Rectal smooth muscle tissue (tissue), 1 donor: ENCODE measurements at regions not wholly inside any gene's neighbourhood (a gene's known extent, or its start where the extent isn't known, plus 50 kb on each side); places are given as distances from the start of the nearest gene placed in this dataset.
A peak's percentile ranks its signal among the peaks of the same experiment; 100 is the strongest.
"Not testable (repeated sequence)": the region's sequence is repeated elsewhere in the genome, so short reads cannot be mapped to it uniquely, and the experiment has no call there.

Experiments
- H3K27ac ChIP-seq: one replicate; pipeline ENCODE4 v1.7.0; 2013; ENCODE audit warnings: low read depth, low read length, inconsistent platforms
- H3K27me3 ChIP-seq: one replicate; pipeline ENCODE4 v1.7.0; 2013; ENCODE audit warnings: low read length; ENCODE audit not compliant: control insufficient read depth, insufficient read depth
- H3K36me3 ChIP-seq: one replicate; pipeline ENCODE4 v1.7.0; 2013; ENCODE audit warnings: low read length; ENCODE audit not compliant: control insufficient read depth, insufficient read depth
- H3K4me1 ChIP-seq: one replicate; pipeline ENCODE4 v1.7.0; 2013; ENCODE audit warnings: low read length; ENCODE audit not compliant: control insufficient read depth, insufficient read depth
- H3K4me3 ChIP-seq: one replicate; pipeline ENCODE4 v1.7.0; 2013; ENCODE audit warnings: low read length
- H3K9ac ChIP-seq: one replicate; pipeline ENCODE4 v1.7.0; 2013; ENCODE audit warnings: low read length

- H3K27ac ChIP-seq: no peak overlapping the region
Observed at GRCh38 chr12:38120438-38120837, 196.1 kb upstream of the ALG10B start.

GRCh38 chr12:38123028-38123427 is 193.5 kb upstream of the ALG10B start:
- H3K27ac ChIP-seq, H3K9ac ChIP-seq, H3K36me3 ChIP-seq, H3K4me3 ChIP-seq, H3K27me3 ChIP-seq, H3K4me1 ChIP-seq: not testable (repeated sequence)

More at GRCh38 chr12:38120438-38120837, 196.1 kb upstream of the ALG10B start:
- Histone ChIP-seq H3K4me3 (no peak overlapping the region), H3K36me3 (no peaks in the 10 kb centered on the region), H3K4me1 (no peaks in the 10 kb centered on the region), H3K9ac (no peak overlapping the region), H3K27me3 (no peaks in the 10 kb centered on the region)

GRCh38 chr12:38123566-38124246 is 192.9 kb upstream of the ALG10B start:
- H3K27me3 ChIP-seq: no peaks in the 10 kb centered on the region
- H3K36me3 ChIP-seq: no peaks in the 10 kb centered on the region
- H3K9ac ChIP-seq: no peak overlapping the region
- no peaks in the 10 kb centered on the region for H3K4me1 ChIP-seq
- H3K27ac ChIP-seq: no peak overlapping the region
- no peak overlapping the region for H3K4me3 ChIP-seq

- H3K27me3 ChIP-seq: no peaks in the 10 kb centered on the region
- no peak overlapping the region for H3K27ac ChIP-seq
- H3K9ac ChIP-seq: no peak overlapping the region
- H3K36me3 ChIP-seq: no peaks in the 10 kb centered on the region
- H3K4me3 ChIP-seq: no peak overlapping the region
- H3K4me1 ChIP-seq: no peaks in the 10 kb centered on the region
Observed at GRCh38 chr12:38124247-38125012, 192.1 kb upstream of the ALG10B start.

- Histone ChIP-seq H3K4me1 (no peaks in the 10 kb centered on the region), H3K9ac (no peak overlapping the region), H3K36me3 (no peaks in the 10 kb centered on the region), H3K4me3 (no peak overlapping the region), H3K27ac (no peak overlapping the region), H3K27me3 (no peaks in the 10 kb centered on the region)
Observed at GRCh38 chr12:38132139-38132538, 184.4 kb upstream of the ALG10B start.

GRCh38 chr12:38137287-38137686 is 179.3 kb upstream of the ALG10B start:
- no peak overlapping the region for H3K9ac ChIP-seq
- no peak overlapping the region for H3K4me3 ChIP-seq
- H3K36me3 ChIP-seq: no peaks in the 10 kb centered on the region
- no peaks in the 10 kb centered on the region for H3K4me1 ChIP-seq
- H3K27me3 ChIP-seq: peaks cover 2% of the 10 kb centered on the region
- H3K27ac ChIP-seq: no peak overlapping the region

- Histone ChIP-seq H3K27me3 (peaks cover 2% of the 10 kb centered on the region), H3K27ac (no peak overlapping the region), H3K9ac (no peak overlapping the region), H3K4me3 (no peak overlapping the region), H3K4me1 (no peaks in the 10 kb centered on the region), H3K36me3 (no peaks in the 10 kb centered on the region)
Observed at GRCh38 chr12:38137716-38138115, 178.9 kb upstream of the ALG10B start.

- Histone ChIP-seq H3K27ac (no peak overlapping the region), H3K4me3 (peak overlapping the region; percentile 55), H3K9ac (no peak overlapping the region), H3K36me3 (no peaks in the 10 kb centered on the region), H3K27me3 (peaks cover 2% of the 10 kb centered on the region), H3K4me1 (no peaks in the 10 kb centered on the region)
Observed at GRCh38 chr12:38138225-38139221, 178.1 kb upstream of the ALG10B start.

GRCh38 chr12:38139456-38139855 is 177.1 kb upstream of the ALG10B start:
- no peak overlapping the region for H3K9ac ChIP-seq
- no peak overlapping the region for H3K27ac ChIP-seq
- no peaks in the 10 kb centered on the region for H3K4me1 ChIP-seq
- H3K27me3 ChIP-seq: peaks cover 2% of the 10 kb centered on the region
- H3K36me3 ChIP-seq: no peaks in the 10 kb centered on the region
- no peak overlapping the region for H3K4me3 ChIP-seq

- H3K4me3 ChIP-seq: no peak overlapping the region
- H3K27me3 ChIP-seq: peaks cover 2% of the 10 kb centered on the region
- no peak overlapping the region for H3K9ac ChIP-seq
- no peak overlapping the region for H3K27ac ChIP-seq
- H3K36me3 ChIP-seq: no peaks in the 10 kb centered on the region
- no peaks in the 10 kb centered on the region for H3K4me1 ChIP-seq
Observed at GRCh38 chr12:38141239-38141638, 175.3 kb upstream of the ALG10B start.

- H3K9ac ChIP-seq: no peak overlapping the region
- no peak overlapping the region for H3K27ac ChIP-seq
- no peaks in the 10 kb centered on the region for H3K4me1 ChIP-seq
- H3K4me3 ChIP-seq: no peak overlapping the region
- H3K27me3 ChIP-seq: peaks cover 2% of the 10 kb centered on the region
- H3K36me3 ChIP-seq: no peaks in the 10 kb centered on the region
Observed at GRCh38 chr12:38141861-38142260, 174.7 kb upstream of the ALG10B start.

- H3K27ac ChIP-seq: no peak overlapping the region
- H3K4me3 ChIP-seq: no peak overlapping the region
- H3K4me1 ChIP-seq: no peaks in the 10 kb centered on the region
- no peaks in the 10 kb centered on the region for H3K36me3 ChIP-seq
- no peak overlapping the region for H3K9ac ChIP-seq
- no peaks in the 10 kb centered on the region for H3K27me3 ChIP-seq
Observed at GRCh38 chr12:38142974-38143373, 173.6 kb upstream of the ALG10B start.
